HG02981 (cell line): ENCODE measurements at regions not wholly inside any gene's neighbourhood (a gene's known extent, or its start where the extent isn't known, plus 50 kb on each side); places are given as distances from the start of the nearest gene placed in this dataset.
A peak's percentile ranks its signal among the peaks of the same experiment; 100 is the strongest.

Experiments
- ATAC-seq: cut with Tn5 transposase; IDR thresholded peaks from one replicate; pipeline ENCODE4 v1.9.1; 2021; ENCODE audit warnings: mild to moderate bottlenecking, moderate library complexity; ENCODE audit not compliant: unreplicated experiment

- no peak for ATAC-seq
These were observed 135.8 kb upstream of the MAP3K7 start for GRCh38 chr6:90722648-90723047.

- no peak for ATAC-seq
These were observed 133.5 kb upstream of the MAP3K7 start for GRCh38 chr6:90720404-90720803.

GRCh38 chr6:90719321-90720195, 132.7 kb upstream of the MAP3K7 start:
- ATAC-seq, result no peak

- no peak for ATAC-seq
These were observed 129.5 kb upstream of the MAP3K7 start for GRCh38 chr6:90716376-90716775.

- no peak for ATAC-seq
These were observed 128.3 kb upstream of the MAP3K7 start for GRCh38 chr6:90715093-90715655.

- ATAC-seq, result no peak
These were observed 127.4 kb upstream of the MAP3K7 start for GRCh38 chr6:90714319-90714718.

GRCh38 chr6:90712114-90712513, 125.2 kb upstream of the MAP3K7 start:
- ATAC-seq, result no peak

GRCh38 chr6:90709431-90709996, 122.6 kb upstream of the MAP3K7 start:
- no peak for ATAC-seq

GRCh38 chr6:90708206-90708737, 121.4 kb upstream of the MAP3K7 start:
- ATAC-seq, result no peak

GRCh38 chr6:90707246-90707645, 120.4 kb upstream of the MAP3K7 start:
- ATAC-seq, result no peak

- ATAC-seq, result no peak
These were observed 116.5 kb upstream of the MAP3K7 start for GRCh38 chr6:90703336-90703735.

GRCh38 chr6:90701926-90702325, 115.1 kb upstream of the MAP3K7 start:
- ATAC-seq, result no peak

GRCh38 chr6:90701146-90701781, 114.4 kb upstream of the MAP3K7 start:
- peak; percentile 80 for ATAC-seq

GRCh38 chr6:90695316-90695715, 108.4 kb upstream of the MAP3K7 start:
- no peak for ATAC-seq

- no peak for ATAC-seq
These were observed 107.9 kb upstream of the MAP3K7 start for GRCh38 chr6:90694802-90695201.

GRCh38 chr6:90691823-90692222, 105.0 kb upstream of the MAP3K7 start:
- ATAC-seq, result no peak

GRCh38 chr6:90689172-90689571, 102.3 kb upstream of the MAP3K7 start:
- ATAC-seq, result no peak

GRCh38 chr6:90687775-90688380, 101.0 kb upstream of the MAP3K7 start:
- ATAC-seq, result no peak

- no peak for ATAC-seq
These were observed 95.0 kb upstream of the MAP3K7 start for GRCh38 chr6:90681863-90682262.

- ATAC-seq, result no peak
These were observed 91.3 kb upstream of the MAP3K7 start for GRCh38 chr6:90678049-90678779.
